Pancreas (tissue), 10 donors: ENCODE measurements at regions not wholly inside any gene's neighbourhood (a gene's known extent, or its start where the extent isn't known, plus 50 kb on each side); places are given as distances from the start of the nearest gene placed in this dataset.
"Not testable (repeated sequence)": the region's sequence is repeated elsewhere in the genome, so short reads cannot be mapped to it uniquely, and the experiment has no call there.

ENCODE experiments used
- ATAC-seq, 4 donors: fragments of 200-7000 bp; cut with Tn5 transposase; one replicate each; pipeline versions ENCODE4 v1.8.0 to v1.9.1; 2020; ENCODE audit warnings: mild to moderate bottlenecking in 4 of 4, moderate library complexity in 4 of 4
- DNase-seq, 6 donors: peaks; one replicate each; pipeline ENCODE4 v3.0.0-alpha.2; 2020
- FAIRE-seq: peaks from 2 replicates; lab custom pipeline; 2012; peaks lifted over from hg19 to GRCh38; lab: Jason Lieb, UNC
- H3K27ac ChIP-seq, 4 donors: fragments of 200-600 bp; sonication (generic); 1 replicate in 3 of 4; 2 replicates in 1 of 4; pipeline versions ENCODE4 v1.5.0 to v1.8.0; 2020
- H3K27me3 ChIP-seq, 4 donors: fragments of 200-600 bp; one replicate each; pipeline ENCODE4 v1.8.0; 2021
- H3K36me3 ChIP-seq, 3 donors: fragments of 200-600 bp; sonication (generic) in 1 of 3; one replicate each; pipeline versions ENCODE4 v1.5.0 to v1.8.0; 2020 to 2021
- H3K4me1 ChIP-seq, 3 donors: fragments of 200-600 bp; one replicate each; pipeline ENCODE4 v1.8.0; 2021
- H3K4me3 ChIP-seq, 4 donors: fragments of 200-600 bp; sonication (generic) in 2 of 4; one replicate each; pipeline versions ENCODE4 v1.5.0 to v1.8.0; 2020 to 2021
- H3K9me3 ChIP-seq, 4 donors: fragments of 200-600 bp; one replicate each; pipeline ENCODE4 v1.8.0; 2021
- CTCF ChIP-seq, 4 donors: fragments of 200-600 bp; sonication (generic) in 3 of 4; IDR thresholded peaks; one replicate each; pipeline versions ENCODE4 v1.5.0 to v1.8.0; 2021; ENCODE audit warnings: antibody characterized with exemption in 4 of 4
- WGBS, 2 donors: extraction: QIAGEN DNeasy Blood & Tissue Kit; methylation state at CpG; one replicate each; pipeline ENCODE4 v1.1.7; 2013; 5-methylcytosine and 5-hydroxymethylcytosine counted together
- intact Hi-C, 3 donors: fragments of 100-400 bp; cut with DNase I; formaldehyde crosslinking; loops; one replicate each; pipeline versions ENCODE4 v1.11.1 to v1.14.2; 2022
- donor health status: healthy with polysubstance abuse.
- donor health status: DM: no; HTN: no; CAD: no; lungs with moderate emphysema.
- donor health status: DM: no; HTN: no; CAD: no.
- donor health status: control.
- donor health status: control.
- donor health status: Bipolar disorder and iron deficiency.
- donor health status: DM: yes; HTN: yes; CAD: no.
- donor health status: DM: no; HTN: no; CAD: no.
- donor health status: DM: no; HTN: no; CAD: no.
- donor health status: DM: yes; HTN: yes; CAD: no.

GRCh38 chr1:117735045-117735992 lies 129.5 kb downstream of the TENT5C start:
- no peak for TF ChIP-seq CTCF (IDR thresholded peaks at IDR 0.05)
- Histone ChIP-seq H3K27ac (peak overlapping the region in 2 of 4 donors; percentile 42 to 51), H3K4me1 (peaks cover 3 to 18% (median 12%) of the 10 kb centered on the region in 3 donors), H3K4me3 (peak overlapping the region in 3 of 4 donors; percentile 1 to 17 (median 14)), H3K27me3 (no peaks in the 10 kb centered on the region), H3K9me3 (no peaks in the 10 kb centered on the region), H3K36me3 (no peaks in the 10 kb centered on the region)
- intact Hi-C loops, result no loop called here
- ATAC-seq (peak in 3 of 4 donors; percentile 63 to 83 (median 82)), DNase-seq (no peak), FAIRE-seq (peak; percentile 74)
- 1 to 2% methylated on average over 2 of the region's 2 CpGs for WGBS, 2 donors

- FAIRE-seq (no peak), DNase-seq (no peak), ATAC-seq (peak; percentile 44 to 66 (median 52))
- H3K36me3 ChIP-seq, result no peaks in the 10 kb centered on the region
- no peaks in the 10 kb centered on the region for H3K27me3 ChIP-seq
- peak overlapping the region; percentile 23 to 59 (median 39) for H3K27ac ChIP-seq
- H3K9me3 ChIP-seq, result no peaks in the 10 kb centered on the region
- H3K4me3 ChIP-seq, result no peak overlapping the region
- TF ChIP-seq CTCF (IDR thresholded peaks at IDR 0.05), result no peak
- intact Hi-C loops, result no loop called here
- WGBS, 2 donors, result 55 to 62% methylated on average over 1 of the region's 1 CpG
- H3K4me1 ChIP-seq, result peaks cover 6 to 19% (median 16%) of the 10 kb centered on the region in 3 donors
Observed at GRCh38 chr1:117739504-117739903, 133.7 kb downstream of the TENT5C start.

GRCh38 chr1:117740496-117740895 lies 134.6 kb downstream of the TENT5C start:
- intact Hi-C loops, result no loop called here
- no peaks in the 10 kb centered on the region for H3K36me3 ChIP-seq
- H3K4me3 ChIP-seq, result no peak overlapping the region
- DNase-seq (peak; percentile 50 to 88 (median 73)), FAIRE-seq (no peak), ATAC-seq (peak; percentile 93 to 97 (median 96))
- H3K27me3 ChIP-seq, result no peaks in the 10 kb centered on the region
- H3K9me3 ChIP-seq, result no peaks in the 10 kb centered on the region
- H3K4me1 ChIP-seq, result peaks cover 6 to 16% (median 15%) of the 10 kb centered on the region in 3 donors
- WGBS, 2 donors, result 10 to 12% methylated on average over 3 of the region's 3 CpGs
- peak overlapping the region; percentile 30 to 59 (median 40) for H3K27ac ChIP-seq
- no peak for TF ChIP-seq CTCF (IDR thresholded peaks at IDR 0.05)

- ATAC-seq, FAIRE-seq: not testable (repeated sequence)
Observed at GRCh38 chr1:117746565-117746964, 140.7 kb downstream of the TENT5C start.

GRCh38 chr1:117747605-117748004 lies 141.8 kb downstream of the TENT5C start:
- H3K4me1 ChIP-seq, result peaks cover 0 to 8% (median 0%) of the 10 kb centered on the region in 3 donors
- H3K27ac ChIP-seq, result no peak overlapping the region
- no peak for DNase-seq
- no peaks in the 10 kb centered on the region for H3K9me3 ChIP-seq
- FAIRE-seq, result no peak
- no peak overlapping the region for H3K4me3 ChIP-seq
- H3K27me3 ChIP-seq, result no peaks in the 10 kb centered on the region
- WGBS, 2 donors, result 77 to 82% methylated on average over 2 of the region's 2 CpGs
- intact Hi-C loops, result no loop called here
- no peaks in the 10 kb centered on the region for H3K36me3 ChIP-seq
- TF ChIP-seq CTCF (IDR thresholded peaks at IDR 0.05), result no peak
- no peak for ATAC-seq

More at GRCh38 chr1:117746565-117746964, 140.7 kb downstream of the TENT5C start:
- H3K27ac ChIP-seq, H3K9me3 ChIP-seq, DNase-seq, H3K27me3 ChIP-seq, intact Hi-C loops, H3K36me3 ChIP-seq, H3K4me1 ChIP-seq, H3K4me3 ChIP-seq: not testable (repeated sequence)
